GM23248 (cell line): ENCODE measurements at regions not wholly inside any gene's neighbourhood (a gene's known extent, or its start where the extent isn't known, plus 50 kb on each side); places are given as distances from the start of the nearest gene placed in this dataset.

ENCODE experiments used
- EZH2 ChIP-seq: fragments of 200-600 bp; sonication (generic); IDR thresholded peaks from 2 replicates; pipeline ENCODE4 v1.6.1; 2018; ENCODE audit warnings: antibody characterized with exemption, mild to moderate bottlenecking; ENCODE audit not compliant: insufficient read depth, poor library complexity, severe bottlenecking
- EZH2phosphoT487 ChIP-seq: fragments of 200-600 bp; sonication (generic); IDR thresholded peaks from 2 replicates; pipeline ENCODE4 v1.6.1; 2018; ENCODE audit warnings: antibody characterized with exemption, moderate library complexity, mild to moderate bottlenecking, low read depth; ENCODE audit not compliant: insufficient read depth

GRCh38 chr2:16302431-16303272 lies 362.3 kb downstream of the MYCN start:
- TF ChIP-seq EZH2 (no peak), EZH2phosphoT487 (no peak)
